GM12878 (cell line): ENCODE measurements at regions not wholly inside any gene's neighbourhood (a gene's known extent, or its start where the extent isn't known, plus 50 kb on each side); places are given as distances from the start of the nearest gene placed in this dataset.

Experiments used
- ATAC-seq: fragments of 200-7000 bp; cut with Tn5 transposase; 3 replicates; pipeline ENCODE4 v1.9.1; 2020; ENCODE audit warnings: mild to moderate bottlenecking, moderate library complexity
- BruUV-seq: library from RNA; stranded (reverse); fragments of 400-500 nt; replicated peaks from 2 replicates; lab custom pipeline; 2021; lab: Mats Ljungman, UMichigan
- CTCF ChIA-PET: fragments of 300-600 bp; sonication (Branson Sonifier 250); formaldehyde crosslinking; extraction: SDS; loops from one replicate; lab custom pipeline; 2021; ENCODE audit warnings: inconsistent platforms; lab: Yijun Ruan, JAX
- POLR2A ChIA-PET: fragments of 350-600 bp; formaldehyde crosslinking; extraction: SDS; loops from one replicate; lab custom pipeline; 2021; ENCODE audit warnings: inconsistent platforms; lab: Charles Lee
- RAD21 ChIA-PET: fragments of 300-600 bp; sonication (Branson Sonifier 250); formaldehyde crosslinking; loops from one replicate; lab custom pipeline; 2023; ENCODE audit warnings: antibody characterized with exemption; ENCODE audit not compliant: unreplicated experiment; lab: Charles Lee
- SMC1A ChIA-PET: fragments of 300-600 bp; sonication (Branson Sonifier 250); formaldehyde crosslinking; loops from one replicate; lab custom pipeline; 2023; ENCODE audit not compliant: unreplicated experiment, uncharacterized antibody; lab: Charles Lee
- DNase-seq: peaks from one replicate; pipeline ENCODE4 v3.0.0-alpha.2; 2011; ENCODE audit warnings: low read depth, low spot score
- FAIRE-seq: peaks from 3 replicates; lab custom pipeline; 2011; peaks lifted over from hg19 to GRCh38; lab: Jason Lieb, UNC
- H2AFZ ChIP-seq: 2 replicates; pipeline ENCODE4 v1.6.0; 2011; ENCODE audit warnings: low read depth, low read length, control low read depth; ENCODE audit not compliant: control insufficient read depth
- H3K27ac ChIP-seq: 2 replicates; pipeline ENCODE4 v1.5.1; 2011; ENCODE audit warnings: control low read depth; ENCODE audit not compliant: control insufficient read depth, insufficient read depth
- H3K27me3 ChIP-seq, 2 experiments: replicated peaks in 1 of 2; 2 replicates each; pipeline versions ENCODE4 v1.6.0 to v1.6.1; 2011; ENCODE audit warnings: low read length in 1 of 2; ENCODE audit not compliant: control insufficient read depth in 2 of 2, insufficient read depth in 2 of 2
- H3K36me3 ChIP-seq, 2 experiments: 2 replicates each; pipeline ENCODE4 v1.5.1; 2011; ENCODE audit warnings: low read length in 1 of 2; ENCODE audit not compliant: control insufficient read depth in 2 of 2, insufficient read depth in 2 of 2
- H3K4me1 ChIP-seq: 2 replicates; pipeline ENCODE4 v1.6.1; 2011; ENCODE audit warnings: mild to moderate bottlenecking, low read length, moderate library complexity, mixed read lengths; ENCODE audit not compliant: control insufficient read depth, insufficient read depth
- H3K4me2 ChIP-seq: 2 replicates; pipeline ENCODE4 v1.6.0; 2011; ENCODE audit warnings: control low read depth; ENCODE audit not compliant: control insufficient read depth, insufficient read depth
- H3K4me3 ChIP-seq: fragments of 200-600 bp; sonication (generic); 2 replicates; pipeline ENCODE4 v1.5.1; 2016
- H3K79me2 ChIP-seq: 2 replicates; pipeline ENCODE4 v1.6.0; 2011; ENCODE audit warnings: low read length; ENCODE audit not compliant: control insufficient read depth, insufficient read depth
- H3K9ac ChIP-seq: 2 replicates; pipeline ENCODE4 v1.8.0; 2011; ENCODE audit warnings: low read length, control low read depth, mixed read lengths; ENCODE audit not compliant: control insufficient read depth, insufficient read depth
- H3K9me3 ChIP-seq: replicated peaks from 3 replicates; pipeline ENCODE4 v1.5.1; 2011; ENCODE audit warnings: mild to moderate bottlenecking, low read length; ENCODE audit not compliant: control insufficient read depth, insufficient read depth
- H4K20me1 ChIP-seq: 2 replicates; pipeline ENCODE4 v1.6.0; 2011; ENCODE audit not compliant: control insufficient read depth, insufficient read depth
- ATF7 ChIP-seq: fragments of 450-650 bp; IDR thresholded peaks from 2 replicates; pipeline ENCODE4 v1.6.1; 2016; ENCODE audit warnings: low read depth, mild to moderate bottlenecking
- GATAD2B ChIP-seq: fragments of 450-650 bp; conservative IDR thresholded peaks from 2 replicates; pipeline ENCODE4 v1.6.1; 2017; ENCODE audit warnings: low read depth, mild to moderate bottlenecking, moderate library complexity
- JUND ChIP-seq: IDR thresholded peaks from 2 replicates; pipeline ENCODE4 v1.6.1; 2012; ENCODE audit warnings: low read depth, mild to moderate bottlenecking, low read length, improper control_type of control experiment, moderate library complexity
- KDM1A ChIP-seq: fragments of 200-600 bp; sonication (generic); IDR thresholded peaks from 2 replicates; pipeline ENCODE4 v1.6.1; 2016; ENCODE audit warnings: borderline replicate concordance
- MYC ChIP-seq: IDR thresholded peaks from 2 replicates; pipeline ENCODE4 v1.6.1; 2011; ENCODE audit warnings: mild to moderate bottlenecking, low read length, moderate library complexity, inconsistent platforms; ENCODE audit not compliant: insufficient read depth, insufficient replicate concordance, insufficient read length, severe bottlenecking
- NBN ChIP-seq: fragments of 450-650 bp; IDR thresholded peaks from 2 replicates; pipeline ENCODE4 v1.6.1; 2016
- NFIC ChIP-seq: IDR thresholded peaks from 2 replicates; pipeline ENCODE4 v1.6.1; 2012; ENCODE audit warnings: low read depth, mild to moderate bottlenecking, inconsistent platforms, low read length, moderate library complexity
- RAD21 ChIP-seq: IDR thresholded peaks from 2 replicates; pipeline ENCODE4 v1.6.1; 2011; ENCODE audit warnings: mild to moderate bottlenecking, low read depth, low read length, moderate library complexity; ENCODE audit not compliant: insufficient read depth
- SP1 ChIP-seq: IDR thresholded peaks from one replicate; pipeline ENCODE4 v1.6.1; 2011; ENCODE audit warnings: low read depth, low read length
- SREBF1 ChIP-seq: IDR thresholded peaks from 2 replicates; pipeline ENCODE4 v1.6.1; 2012; ENCODE audit warnings: mild to moderate bottlenecking, low read length
- SREBF2 ChIP-seq: IDR thresholded peaks from 2 replicates; pipeline ENCODE4 v1.6.1; 2012; ENCODE audit warnings: mild to moderate bottlenecking, low read length
- TARDBP ChIP-seq: IDR thresholded peaks from 2 replicates; pipeline ENCODE4 v1.6.1; 2016; ENCODE audit warnings: borderline replicate concordance
- TCF12 ChIP-seq: IDR thresholded peaks from 2 replicates; pipeline ENCODE4 v1.6.1; 2011; ENCODE audit warnings: low read depth, mild to moderate bottlenecking, low read length
- WGBS: methylation state at CpG from one replicate; pipeline ENCODE4 v1.1.6; 2016; ENCODE audit warnings: low lambda C conversion rate; ENCODE audit not compliant: insufficient replicate concordance, insufficient coverage; ENCODE audit errors: missing lambda C conversion rate; 5-methylcytosine and 5-hydroxymethylcytosine counted together
- in situ Hi-C: fragments of 300-500 bp; cut with MboI; formaldehyde crosslinking; loops from 9 replicates; pipeline ENCODE4 v1.14.3; 2018; ENCODE audit warnings: mixed read lengths
- intact Hi-C: fragments of 100-400 bp; cut with micrococcal nuclease; formaldehyde crosslinking; loops from one replicate; pipeline ENCODE4 v1.14.2; 2022; ENCODE audit not compliant: unreplicated experiment
- TF ChIP-seq, protein P1 (sequence below): IDR thresholded peaks from 2 replicates; pipeline ENCODE4 v1.6.1; 2012; ENCODE audit warnings: improper control_type of control experiment, low read depth, low read length; ENCODE audit not compliant: insufficient replicate concordance
- TF ChIP-seq, protein P2 (sequence below): IDR thresholded peaks from 2 replicates; pipeline ENCODE4 v1.6.1; 2011; ENCODE audit warnings: low read depth, low read length, improper control_type of control experiment, borderline replicate concordance

DNA sequence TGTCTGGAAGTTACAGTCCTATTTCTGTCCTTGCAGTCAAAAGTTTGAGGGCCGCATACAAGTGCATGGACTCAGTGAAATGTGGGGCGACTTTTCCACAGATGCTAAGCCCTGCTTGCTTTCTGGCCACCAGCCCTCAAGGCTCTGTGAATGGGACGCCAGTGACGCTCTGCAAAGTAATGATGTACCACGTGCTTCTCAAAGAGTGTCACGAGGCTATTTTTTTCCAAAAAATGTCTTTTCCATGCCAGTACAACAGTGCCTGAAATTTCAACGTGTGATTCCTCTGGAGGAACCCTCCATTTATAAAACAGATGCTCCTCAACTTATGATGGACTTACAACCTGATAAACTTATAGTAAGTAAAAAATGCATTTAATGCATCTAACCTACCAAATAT, 281.8 kb upstream of the CRBN start:
- ATAC-seq (no peak), FAIRE-seq (no peak), DNase-seq (no peak)
- Histone ChIP-seq H2AFZ (no peak overlapping the region), H3K27me3 (no peaks in the 10 kb centered on the region), H3K79me2 (no peaks in the 10 kb centered on the region), H3K4me2 (no peak overlapping the region), H3K9me3 (no peaks in the 10 kb centered on the region), H4K20me1 (no peaks in the 10 kb centered on the region; the same call in 1 of the 2 replicates), H3K36me3 (no peaks in the 10 kb centered on the region), H3K4me3 (no peak overlapping the region), H3K27ac (no peak overlapping the region), H3K4me1 (no peaks in the 10 kb centered on the region), H3K9ac (no peak overlapping the region)
- WGBS = 42% methylated on average over 7 of the region's 7 CpGs
- ChIA-PET POLR2A (no interaction called here), SMC1A (no interaction called here), RAD21 (no interaction called here), CTCF (no interaction called here)
- intact Hi-C loops = no loop called here
- in situ Hi-C loops = no loop called here
- TF ChIP-seq, protein P1, sequence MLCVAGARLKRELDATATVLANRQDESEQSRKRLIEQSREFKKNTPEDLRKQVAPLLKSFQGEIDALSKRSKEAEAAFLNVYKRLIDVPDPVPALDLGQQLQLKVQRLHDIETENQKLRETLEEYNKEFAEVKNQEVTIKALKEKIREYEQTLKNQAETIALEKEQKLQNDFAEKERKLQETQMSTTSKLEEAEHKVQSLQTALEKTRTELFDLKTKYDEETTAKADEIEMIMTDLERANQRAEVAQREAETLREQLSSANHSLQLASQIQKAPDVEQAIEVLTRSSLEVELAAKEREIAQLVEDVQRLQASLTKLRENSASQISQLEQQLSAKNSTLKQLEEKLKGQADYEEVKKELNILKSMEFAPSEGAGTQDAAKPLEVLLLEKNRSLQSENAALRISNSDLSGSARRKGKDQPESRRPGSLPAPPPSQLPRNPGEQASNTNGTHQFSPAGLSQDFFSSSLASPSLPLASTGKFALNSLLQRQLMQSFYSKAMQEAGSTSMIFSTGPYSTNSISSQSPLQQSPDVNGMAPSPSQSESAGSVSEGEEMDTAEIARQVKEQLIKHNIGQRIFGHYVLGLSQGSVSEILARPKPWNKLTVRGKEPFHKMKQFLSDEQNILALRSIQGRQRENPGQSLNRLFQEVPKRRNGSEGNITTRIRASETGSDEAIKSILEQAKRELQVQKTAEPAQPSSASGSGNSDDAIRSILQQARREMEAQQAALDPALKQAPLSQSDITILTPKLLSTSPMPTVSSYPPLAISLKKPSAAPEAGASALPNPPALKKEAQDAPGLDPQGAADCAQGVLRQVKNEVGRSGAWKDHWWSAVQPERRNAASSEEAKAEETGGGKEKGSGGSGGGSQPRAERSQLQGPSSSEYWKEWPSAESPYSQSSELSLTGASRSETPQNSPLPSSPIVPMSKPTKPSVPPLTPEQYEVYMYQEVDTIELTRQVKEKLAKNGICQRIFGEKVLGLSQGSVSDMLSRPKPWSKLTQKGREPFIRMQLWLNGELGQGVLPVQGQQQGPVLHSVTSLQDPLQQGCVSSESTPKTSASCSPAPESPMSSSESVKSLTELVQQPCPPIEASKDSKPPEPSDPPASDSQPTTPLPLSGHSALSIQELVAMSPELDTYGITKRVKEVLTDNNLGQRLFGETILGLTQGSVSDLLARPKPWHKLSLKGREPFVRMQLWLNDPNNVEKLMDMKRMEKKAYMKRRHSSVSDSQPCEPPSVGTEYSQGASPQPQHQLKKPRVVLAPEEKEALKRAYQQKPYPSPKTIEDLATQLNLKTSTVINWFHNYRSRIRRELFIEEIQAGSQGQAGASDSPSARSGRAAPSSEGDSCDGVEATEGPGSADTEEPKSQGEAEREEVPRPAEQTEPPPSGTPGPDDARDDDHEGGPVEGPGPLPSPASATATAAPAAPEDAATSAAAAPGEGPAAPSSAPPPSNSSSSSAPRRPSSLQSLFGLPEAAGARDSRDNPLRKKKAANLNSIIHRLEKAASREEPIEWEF = no peak
- BruUV-seq = no TSS peak

DNA sequence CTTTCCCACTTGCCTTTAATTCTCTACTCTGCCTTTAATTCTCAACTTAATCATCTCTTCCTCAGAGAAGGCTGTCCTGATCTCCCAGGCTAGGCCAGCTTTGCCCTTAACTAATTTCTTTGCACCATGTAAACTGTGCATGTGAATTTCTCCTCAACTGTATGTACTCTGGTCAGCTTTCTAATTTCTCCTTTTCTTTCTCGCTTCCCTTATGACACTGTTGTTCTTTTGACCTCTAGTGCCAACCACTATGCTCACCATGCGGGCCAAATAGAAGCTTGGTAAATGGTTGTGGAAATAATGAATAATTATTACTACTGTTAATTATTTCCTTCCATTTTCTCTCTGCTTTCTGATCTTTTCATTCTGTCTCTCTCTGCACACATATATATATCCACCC, 269.0 kb upstream of the CRBN start:
- ATAC-seq (no peak), FAIRE-seq (no peak), DNase-seq (no peak)
- intact Hi-C loops (no loop called here), in situ Hi-C loops (no loop called here)
- Histone ChIP-seq H3K79me2 (no peaks in the 10 kb centered on the region), H3K36me3 (no peaks in the 10 kb centered on the region), H3K4me3 (no peak overlapping the region), H3K4me2 (no peak overlapping the region), H4K20me1 (no peaks in the 10 kb centered on the region), H3K4me1 (no peaks in the 10 kb centered on the region), H3K9me3 (no peaks in the 10 kb centered on the region), H3K27ac (no peak overlapping the region), H3K9ac (no peak overlapping the region), H3K27me3 (no peaks in the 10 kb centered on the region; a peak in 1 of 4 replicates), H2AFZ (no peak overlapping the region)
- CTCF ChIA-PET = no interaction called here
- WGBS = 8% methylated on average over 2 of the region's 2 CpGs
- SMC1A ChIA-PET = no interaction called here
- POLR2A ChIA-PET = no interaction called here
- RAD21 ChIA-PET = no interaction called here
- no TSS peak for BruUV-seq
- TF ChIP-seq MYC = no peak
- TF ChIP-seq TCF12 = no peak
- TF ChIP-seq NFIC = no peak
- TF ChIP-seq RAD21 = no peak
- TF ChIP-seq SREBF2 = no peak
- TF ChIP-seq SP1 = no peak
- TF ChIP-seq, protein P2, sequence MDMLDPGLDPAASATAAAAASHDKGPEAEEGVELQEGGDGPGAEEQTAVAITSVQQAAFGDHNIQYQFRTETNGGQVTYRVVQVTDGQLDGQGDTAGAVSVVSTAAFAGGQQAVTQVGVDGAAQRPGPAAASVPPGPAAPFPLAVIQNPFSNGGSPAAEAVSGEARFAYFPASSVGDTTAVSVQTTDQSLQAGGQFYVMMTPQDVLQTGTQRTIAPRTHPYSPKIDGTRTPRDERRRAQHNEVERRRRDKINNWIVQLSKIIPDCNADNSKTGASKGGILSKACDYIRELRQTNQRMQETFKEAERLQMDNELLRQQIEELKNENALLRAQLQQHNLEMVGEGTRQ = no peak
- no peak for TF ChIP-seq GATAD2B
- no peak for TF ChIP-seq JUND
- TF ChIP-seq KDM1A = no peak
- no peak for TF ChIP-seq TARDBP
- TF ChIP-seq NBN = no peak
- TF ChIP-seq SREBF1 = no peak
- TF ChIP-seq ATF7 = no peak
